Transverse colon (tissue), 4 donors: ENCODE measurements at regions not wholly inside any gene's neighbourhood (a gene's known extent, or its start where the extent isn't known, plus 50 kb on each side); places are given as distances from the start of the nearest gene placed in this dataset.
"Not testable (repeated sequence)": the region's sequence is repeated elsewhere in the genome, so short reads cannot be mapped to it uniquely, and the experiment has no call there.

Experiments
- DNase-seq: peaks from one replicate; pipeline ENCODE4 v3.0.0-alpha.2; 2019
- H3K27ac ChIP-seq, 4 donors: fragments of 200-600 bp; sonication (generic); 2 replicates each; pipeline ENCODE4 v1.5.1; 2016 to 2018; ENCODE audit warnings: inconsistent platforms in 4 of 4
- H3K27me3 ChIP-seq: fragments of 200-600 bp; sonication (generic); 2 replicates; pipeline ENCODE4 v1.5.1; 2017; ENCODE audit warnings: inconsistent platforms
- H3K36me3 ChIP-seq, 4 donors: fragments of 200-600 bp; sonication (generic); 2 replicates each; pipeline ENCODE4 v1.5.1; 2017 to 2019; ENCODE audit warnings: inconsistent platforms in 4 of 4
- H3K4me1 ChIP-seq, 4 donors: fragments of 200-600 bp; sonication (generic); 2 replicates each; pipeline ENCODE4 v1.5.1; 2017 to 2020; ENCODE audit warnings: inconsistent platforms in 4 of 4
- H3K4me3 ChIP-seq, 4 donors: fragments of 200-600 bp; sonication (generic); 1 replicate in 1 of 4; 2 replicates in 3 of 4; pipeline versions ENCODE4 v1.5.1 to v1.6.1; 2017 to 2019; ENCODE audit warnings: inconsistent platforms in 4 of 4
- H3K9me3 ChIP-seq, 2 donors: fragments of 200-600 bp; sonication (generic); 2 replicates each; pipeline ENCODE4 v1.5.1; 2017 to 2019; ENCODE audit warnings: inconsistent platforms in 2 of 2
- CTCF ChIP-seq, 5 experiments: fragments of 200-600 bp in 3 of 5; fragments of 450-650 bp in 2 of 5; sonication (generic) in 3 of 5; IDR thresholded peaks; 1 replicate in 2 of 5; 2 replicates in 3 of 5; pipeline ENCODE4 v1.5.1; 2016 to 2017; ENCODE audit warnings: antibody characterized with exemption in 5 of 5, inconsistent platforms in 3 of 5, mild to moderate bottlenecking in 2 of 5, moderate library complexity in 1 of 5
- EP300 ChIP-seq: sonication (generic); formaldehyde crosslinking; IDR thresholded peaks from one replicate; pipeline ENCODE4 v1.6.1; 2017; ENCODE audit warnings: antibody characterized with exemption, low read depth
- POLR2A ChIP-seq: fragments of 450-650 bp; IDR thresholded peaks from one replicate; pipeline ENCODE4 v1.6.1; 2016; ENCODE audit warnings: antibody characterized with exemption, mild to moderate bottlenecking, moderate library complexity
- POLR2AphosphoS5 ChIP-seq, 3 donors: sonication (generic); formaldehyde crosslinking; IDR thresholded peaks; one replicate each; pipeline ENCODE4 v1.6.1; 2016; ENCODE audit warnings: antibody characterized with exemption in 3 of 3
- WGBS, 2 donors: methylation state at CpG; one replicate each; pipeline ENCODE4 v1.1.5; 2018; ENCODE audit warnings: low coverage in 1 of 2; 5-methylcytosine and 5-hydroxymethylcytosine counted together
- in situ Hi-C, 4 donors: fragments of 200-750 bp; cut with MboI; loops; one replicate each; pipeline versions ENCODE4 v1.15.0 to v1.15.1; 2017; ENCODE audit warnings: low sequenced_read_pairs in 3 of 4, low pct_ligation_motif_present in 1 of 4, low pct_unique_long_range_greater_than_20kb in 1 of 4
- intact Hi-C: fragments of 100-400 bp; cut with DNase I; formaldehyde crosslinking; loops from one replicate; pipeline ENCODE4 v1.15.1; 2023; ENCODE audit warnings: low total_unique reads

DNA sequence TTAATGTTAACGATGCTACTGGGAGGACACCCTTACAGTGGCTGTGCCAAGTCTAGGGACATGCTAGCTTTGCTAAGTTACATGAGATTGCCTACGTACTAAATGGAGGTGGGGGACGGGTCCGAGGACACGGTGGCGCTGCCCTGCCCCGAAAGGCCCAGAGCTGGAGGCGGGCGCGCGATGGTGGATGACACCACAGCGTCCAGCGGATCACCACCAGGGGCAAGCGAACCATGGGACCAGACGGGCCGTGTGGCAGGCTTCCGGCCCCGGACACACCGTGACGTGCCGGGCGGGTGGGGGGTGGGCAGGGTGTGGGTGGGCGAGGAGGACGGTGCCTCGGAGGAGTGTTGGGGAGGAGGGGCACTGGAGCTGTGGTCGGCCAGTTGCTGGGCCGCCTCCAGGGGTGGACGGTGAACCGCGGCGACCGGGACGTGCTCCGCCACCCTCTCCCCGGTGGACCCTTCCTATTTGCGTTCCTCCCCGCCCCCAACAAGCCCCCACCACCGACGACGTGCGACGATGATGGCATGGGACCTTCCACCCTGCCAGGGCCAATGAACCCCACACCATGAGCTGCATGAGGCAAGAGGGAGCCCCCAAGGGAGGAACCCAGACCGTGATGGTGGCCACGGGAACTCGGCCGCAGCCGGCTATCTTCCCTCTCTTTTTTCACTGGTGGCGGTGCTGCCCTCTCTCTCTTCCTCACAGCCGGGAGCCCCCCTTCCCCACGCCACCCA is 773.3 kb upstream of the DEFB115 start:
- Histone ChIP-seq H3K36me3 (no peaks in the 10 kb centered on the region), H3K4me1 (no peaks in the 10 kb centered on the region), H3K4me3 (no peak overlapping the region), H3K27ac (no peak overlapping the region), H3K9me3 (peaks cover 0 to 14% of the 10 kb centered on the region in 2 donors), H3K27me3 (peaks cover 13% of the 10 kb centered on the region)
- 96% methylated on average over 34 of the region's 50 CpGs; no CpG with 5 or more reads in 1 of the 2 donors for WGBS, 2 donors
- TF ChIP-seq CTCF (IDR thresholded peaks at IDR 0.05) (no peak), POLR2AphosphoS5 (IDR thresholded peaks at IDR 0.05) (no peak), POLR2A (no peak), EP300 (no peak)
- DNase-seq = no peak
- intact Hi-C loops (no loop called here), in situ Hi-C loops (no loop called here)

GRCh38 chr20:30484749-30485070 is 772.8 kb upstream of the DEFB115 start:
- no peaks in the 10 kb centered on the region for H3K4me1 ChIP-seq
- 95% methylated on average over 16 of the region's 17 CpGs; no CpG with 5 or more reads in 1 of the 2 donors for WGBS, 2 donors
- peaks cover 19% of the 10 kb centered on the region for H3K27me3 ChIP-seq
- DNase-seq = no peak
- H3K4me3 ChIP-seq = no peak overlapping the region
- no peaks in the 10 kb centered on the region for H3K36me3 ChIP-seq
- in situ Hi-C loops = no loop called here
- TF ChIP-seq POLR2AphosphoS5 (IDR thresholded peaks at IDR 0.05) (no peak), POLR2A (no peak), CTCF (IDR thresholded peaks at IDR 0.05) (no peak), EP300 (no peak)
- no peak overlapping the region for H3K27ac ChIP-seq
- H3K9me3 ChIP-seq = peaks cover 0 to 17% of the 10 kb centered on the region in 2 donors
- intact Hi-C loops = no loop called here

DNA sequence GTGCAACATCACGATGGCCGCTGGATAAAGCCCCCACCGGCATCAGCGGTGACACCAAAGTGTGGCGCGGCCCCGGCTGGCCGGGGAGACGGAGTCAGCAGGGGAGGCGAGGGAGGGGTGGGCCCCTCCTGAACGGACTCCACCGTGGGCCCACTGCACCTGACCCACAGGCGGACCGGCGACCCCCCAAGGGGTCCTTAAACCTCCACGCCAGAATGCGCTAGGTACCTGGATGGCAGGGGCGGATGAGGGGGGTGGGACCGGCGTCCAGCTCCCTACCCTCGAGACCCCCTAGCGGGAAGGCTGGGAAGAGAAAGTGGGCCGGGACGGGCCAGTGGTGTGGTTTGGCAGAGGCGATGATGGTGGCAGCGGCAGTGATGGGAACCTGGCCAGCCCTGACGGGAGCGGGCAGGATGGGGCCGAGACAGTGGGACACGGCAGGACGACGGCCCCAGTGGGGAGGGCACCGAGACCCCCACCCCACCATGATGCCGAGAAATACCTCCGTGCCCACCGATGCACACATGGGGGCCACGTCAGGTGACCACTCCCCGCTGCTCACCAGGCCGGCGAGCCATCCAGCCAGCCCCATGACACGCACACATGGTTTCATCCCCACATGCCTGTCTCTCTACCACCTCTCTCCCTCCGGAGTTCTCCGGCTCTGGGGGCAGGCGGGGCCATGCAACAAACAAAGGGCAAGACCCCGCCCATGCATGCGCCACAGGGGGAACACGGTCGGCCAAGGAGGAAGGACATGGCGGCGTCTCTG is 771.9 kb upstream of the DEFB115 start:
- WGBS, 2 donors = 93% methylated on average over 43 of the region's 50 CpGs; no CpG with 5 or more reads in 1 of the 2 donors
- no peak for TF ChIP-seq POLR2AphosphoS5 (IDR thresholded peaks at IDR 0.05)
- no peak for TF ChIP-seq CTCF (IDR thresholded peaks at IDR 0.05)
- TF ChIP-seq POLR2A = no peak
- TF ChIP-seq EP300 = no peak
- in situ Hi-C loops = no loop called here
- no peaks in the 10 kb centered on the region for H3K4me1 ChIP-seq
- H3K4me3 ChIP-seq = no peak overlapping the region
- no peak for DNase-seq
- H3K36me3 ChIP-seq = no peaks in the 10 kb centered on the region
- H3K9me3 ChIP-seq = peaks cover 0 to 18% of the 10 kb centered on the region in 2 donors
- intact Hi-C loops = no loop called here
- H3K27me3 ChIP-seq = peaks cover 19% of the 10 kb centered on the region
- no peak overlapping the region for H3K27ac ChIP-seq

DNA sequence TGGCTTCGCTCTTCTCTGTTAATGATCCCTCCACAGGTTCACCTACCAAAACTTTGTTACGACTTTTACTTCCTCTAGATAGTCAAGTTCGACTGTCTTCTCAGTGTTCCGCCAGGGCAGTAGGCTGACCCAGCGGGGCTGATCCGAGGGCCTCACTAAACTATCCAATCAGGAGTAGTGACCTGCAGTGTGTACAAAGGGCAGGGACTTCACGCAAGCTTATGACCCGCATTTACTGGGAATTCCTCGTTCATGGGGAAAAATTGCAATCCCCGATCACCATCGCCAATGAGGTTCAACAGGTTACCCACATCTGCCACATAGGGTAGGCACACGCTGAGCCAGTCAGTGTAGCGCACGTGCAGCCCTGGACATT is 771.4 kb upstream of the DEFB115 start:
- H3K4me1 ChIP-seq = no peaks in the 10 kb centered on the region
- H3K9me3 ChIP-seq = peaks cover 0 to 17% of the 10 kb centered on the region in 2 donors
- H3K27ac ChIP-seq = no peak overlapping the region
- peaks cover 19% of the 10 kb centered on the region for H3K27me3 ChIP-seq
- WGBS, 2 donors = 80 to 98% methylated on average over 3 to 14 of the region's 14 CpGs
- H3K36me3 ChIP-seq = no peaks in the 10 kb centered on the region
- no peak for DNase-seq
- intact Hi-C loops = no loop called here
- TF ChIP-seq POLR2A (no peak), EP300 (no peak), POLR2AphosphoS5 (IDR thresholded peaks at IDR 0.05) (no peak), CTCF (IDR thresholded peaks at IDR 0.05) (no peak)
- H3K4me3 ChIP-seq = no peak overlapping the region
- in situ Hi-C loops = no loop called here

GRCh38 chr20:30487461-30487860 is 770.0 kb upstream of the DEFB115 start:
- intact Hi-C loops, H3K4me3 ChIP-seq, DNase-seq, H3K4me1 ChIP-seq, in situ Hi-C loops, H3K36me3 ChIP-seq, H3K27ac ChIP-seq: not testable (repeated sequence)
- WGBS, 2 donors = 91% methylated on average over 18 of the region's 18 CpGs; no CpG with 5 or more reads in 1 of the 2 donors
- H3K9me3 ChIP-seq = peaks cover 0 to 11% of the 10 kb centered on the region in 2 donors
- H3K27me3 ChIP-seq = peaks cover 19% of the 10 kb centered on the region
